ENCODE measurements at regions not wholly inside any gene's neighbourhood (a gene's known extent, or its start where the extent isn't known, plus 50 kb on each side); places are given as distances from the start of the nearest gene placed in this dataset.

GRCh38 chr4:24425863-24426262, 158.5 kb downstream of the DHX15 start:
- in situ Hi-C loops (cut with HindIII; ENCODE audit: low sequenced_read_pairs): no loop called here
- no peak overlapping the region for H3K4me3 ChIP-seq (ENCODE audit: low read depth, low read length)
- TF ChIP-seq CTCF (IDR thresholded peaks at IDR 0.05; ENCODE audit: low read depth, low read length): no peak
- no peak for DNase-seq (ENCODE audit: low read depth, low spot score)

- in situ Hi-C loops (cut with HindIII; ENCODE audit: low sequenced_read_pairs): no loop called here
- no peak for DNase-seq (ENCODE audit: low read depth, low spot score)
- H3K4me3 ChIP-seq (ENCODE audit: low read depth, low read length): no peak overlapping the region
- TF ChIP-seq CTCF (IDR thresholded peaks at IDR 0.05; ENCODE audit: low read depth, low read length): no peak
These were observed 160.7 kb downstream of the DHX15 start for GRCh38 chr4:24423670-24424069.

- no peak for DNase-seq (ENCODE audit: low read depth, low spot score)
- TF ChIP-seq CTCF (IDR thresholded peaks at IDR 0.05; ENCODE audit: low read depth, low read length): no peak
- in situ Hi-C loops (cut with HindIII; ENCODE audit: low sequenced_read_pairs): no loop called here
These were observed 161.7 kb downstream of the DHX15 start for GRCh38 chr4:24422644-24423043.

GRCh38 chr4:24419181-24420034, 164.9 kb downstream of the DHX15 start:
- in situ Hi-C loops (cut with HindIII; ENCODE audit: low sequenced_read_pairs): no loop called here
- H3K4me3 ChIP-seq (ENCODE audit: low read depth, low read length): no peak overlapping the region
- peak; percentile 93 for TF ChIP-seq CTCF (IDR thresholded peaks at IDR 0.05; ENCODE audit: low read depth, low read length)
- DNase-seq (ENCODE audit: low read depth, low spot score): peak; percentile 73

More at GRCh38 chr4:24422644-24423043, 161.7 kb downstream of the DHX15 start:
- H3K4me3 ChIP-seq (ENCODE audit: low read depth, low read length): no peak overlapping the region

GRCh38 chr4:24417206-24417605, 167.1 kb downstream of the DHX15 start:
- DNase-seq (ENCODE audit: low read depth, low spot score): no peak
- in situ Hi-C loops (cut with HindIII; ENCODE audit: low sequenced_read_pairs): no loop called here
- TF ChIP-seq CTCF (IDR thresholded peaks at IDR 0.05; ENCODE audit: low read depth, low read length): no peak
- no peak overlapping the region for H3K4me3 ChIP-seq (ENCODE audit: low read depth, low read length)

- DNase-seq (ENCODE audit: low read depth, low spot score): no peak
- no peak for TF ChIP-seq CTCF (IDR thresholded peaks at IDR 0.05; ENCODE audit: low read depth, low read length)
- in situ Hi-C loops (cut with HindIII; ENCODE audit: low sequenced_read_pairs): no loop called here
- no peak overlapping the region for H3K4me3 ChIP-seq (ENCODE audit: low read depth, low read length)
These were observed 168.1 kb downstream of the DHX15 start for GRCh38 chr4:24416293-24416692.
